Mesenchymal stem cell (in vitro differentiated cells and primary cell): ENCODE measurements at regions not wholly inside any gene's neighbourhood (a gene's known extent, or its start where the extent isn't known, plus 50 kb on each side); places are given as distances from the start of the nearest gene placed in this dataset.

ENCODE experiments used
- DNase-seq: peaks from one replicate; pipeline ENCODE4 v3.0.0-alpha.2; 2013
- H2AFZ ChIP-seq: one replicate; pipeline ENCODE4 v1.6.1; 2013; ENCODE audit warnings: low read depth, mild to moderate bottlenecking, control low read depth, inconsistent platforms, low read length, moderate library complexity
- H2AK5ac ChIP-seq: 2 replicates; pipeline ENCODE4 v1.6.1; 2013; ENCODE audit warnings: low read length, moderate library complexity, mild to moderate bottlenecking, inconsistent platforms; ENCODE audit not compliant: severe bottlenecking
- H2BK120ac ChIP-seq: one replicate; pipeline ENCODE4 v1.6.1; 2013; ENCODE audit warnings: low read depth, mild to moderate bottlenecking, inconsistent platforms, low read length, moderate library complexity
- H2BK12ac ChIP-seq, 2 experiments: one replicate each; pipeline ENCODE4 v1.6.1; 2013; ENCODE audit warnings: inconsistent platforms in 2 of 2, low read length in 2 of 2, mild to moderate bottlenecking in 2 of 2, moderate library complexity in 2 of 2, control low read depth in 1 of 2
- H2BK15ac ChIP-seq: one replicate; pipeline ENCODE4 v1.6.1; 2013; ENCODE audit warnings: mild to moderate bottlenecking, low read depth, inconsistent platforms; ENCODE audit not compliant: poor library complexity, severe bottlenecking
- H2BK5ac ChIP-seq: 2 replicates; pipeline ENCODE4 v1.6.1; 2013; ENCODE audit warnings: low read depth, mild to moderate bottlenecking, low read length, control low read depth, inconsistent platforms; ENCODE audit not compliant: poor library complexity, severe bottlenecking
- H3K14ac ChIP-seq, 2 experiments: one replicate each; pipeline ENCODE4 v1.6.1; 2013; ENCODE audit warnings: inconsistent platforms in 2 of 2, low read length in 2 of 2, control low read depth in 1 of 2, mild to moderate bottlenecking in 1 of 2, moderate library complexity in 1 of 2
- H3K18ac ChIP-seq, 2 experiments: one replicate each; pipeline ENCODE4 v1.6.1; 2013; ENCODE audit warnings: inconsistent platforms in 2 of 2, low read length in 2 of 2, control low read depth in 1 of 2, low read depth in 1 of 2, mild to moderate bottlenecking in 1 of 2
- H3K23ac ChIP-seq, 2 experiments: one replicate each; pipeline ENCODE4 v1.6.1; 2013; ENCODE audit warnings: inconsistent platforms in 2 of 2, low read length in 2 of 2, mild to moderate bottlenecking in 2 of 2, moderate library complexity in 2 of 2, control low read depth in 1 of 2
- H3K27ac ChIP-seq: 2 replicates; pipeline ENCODE4 v1.5.1; 2013; ENCODE audit warnings: mild to moderate bottlenecking, moderate library complexity, low read length, control low read depth, inconsistent platforms; ENCODE audit not compliant: poor library complexity, severe bottlenecking
- H3K27me3 ChIP-seq, 2 experiments: 2 replicates each; pipeline versions ENCODE4 v1.6.1 to v1.7.0; 2013; ENCODE audit warnings: low read length in 2 of 2, mild to moderate bottlenecking in 2 of 2, moderate library complexity in 2 of 2, control low read depth in 1 of 2, inconsistent platforms in 1 of 2; ENCODE audit not compliant: control insufficient read depth in 1 of 2, insufficient read depth in 1 of 2
- H3K36me3 ChIP-seq, 2 experiments: 2 replicates each; pipeline versions ENCODE4 v1.6.1 to v1.7.0; 2013; ENCODE audit warnings: low read length in 2 of 2, control low read depth in 1 of 2, inconsistent platforms in 1 of 2, low read depth in 1 of 2, mild to moderate bottlenecking in 1 of 2; ENCODE audit not compliant: insufficient read depth in 2 of 2, control insufficient read depth in 1 of 2
- H3K4ac ChIP-seq, 2 experiments: one replicate each; pipeline ENCODE4 v1.6.1; 2013; ENCODE audit warnings: inconsistent platforms in 2 of 2, low read length in 2 of 2, mild to moderate bottlenecking in 2 of 2, moderate library complexity in 2 of 2, control low read depth in 1 of 2, low read depth in 1 of 2
- H3K4me1 ChIP-seq: 2 replicates; pipeline ENCODE4 v1.6.1; 2013; ENCODE audit warnings: low read depth, low read length, control low read depth; ENCODE audit not compliant: control insufficient read depth, insufficient read depth
- H3K4me2 ChIP-seq: 2 replicates; pipeline ENCODE4 v1.6.1; 2013; ENCODE audit warnings: low read length, mild to moderate bottlenecking, inconsistent platforms; ENCODE audit not compliant: poor library complexity, severe bottlenecking
- H3K4me3 ChIP-seq, 2 experiments: 2 replicates each; pipeline versions ENCODE4 v1.5.1 to v1.7.0; 2013; ENCODE audit warnings: low read length in 2 of 2, mild to moderate bottlenecking in 2 of 2, control low read depth in 1 of 2, low read depth in 1 of 2; ENCODE audit not compliant: insufficient read depth in 1 of 2
- H3K79me1 ChIP-seq: replicated peaks from 2 replicates; pipeline ENCODE4 v1.6.1; 2013; ENCODE audit warnings: mild to moderate bottlenecking, control low read depth, low read length, inconsistent platforms; ENCODE audit not compliant: poor library complexity, severe bottlenecking
- H3K9ac ChIP-seq: 2 replicates; pipeline ENCODE4 v1.7.0; 2013; ENCODE audit warnings: mild to moderate bottlenecking, low read length, moderate library complexity
- H3K9me3 ChIP-seq: 2 replicates; pipeline ENCODE4 v1.7.0; 2013; ENCODE audit warnings: mild to moderate bottlenecking, low read length; ENCODE audit not compliant: control insufficient read depth
- H4K8ac ChIP-seq: one replicate; pipeline ENCODE4 v1.6.1; 2013; ENCODE audit warnings: inconsistent platforms, mild to moderate bottlenecking, low read length, moderate library complexity
- H4K91ac ChIP-seq: one replicate; pipeline ENCODE4 v1.6.1; 2013; ENCODE audit warnings: mild to moderate bottlenecking, low read length, inconsistent platforms
- whole genome bisulfite sequencing: methylation state at CpG from one replicate; pipeline ENCODE4 v1.1.7; 2013; ENCODE audit warnings: mixed read lengths; 5-methylcytosine and 5-hydroxymethylcytosine counted together

DNA sequence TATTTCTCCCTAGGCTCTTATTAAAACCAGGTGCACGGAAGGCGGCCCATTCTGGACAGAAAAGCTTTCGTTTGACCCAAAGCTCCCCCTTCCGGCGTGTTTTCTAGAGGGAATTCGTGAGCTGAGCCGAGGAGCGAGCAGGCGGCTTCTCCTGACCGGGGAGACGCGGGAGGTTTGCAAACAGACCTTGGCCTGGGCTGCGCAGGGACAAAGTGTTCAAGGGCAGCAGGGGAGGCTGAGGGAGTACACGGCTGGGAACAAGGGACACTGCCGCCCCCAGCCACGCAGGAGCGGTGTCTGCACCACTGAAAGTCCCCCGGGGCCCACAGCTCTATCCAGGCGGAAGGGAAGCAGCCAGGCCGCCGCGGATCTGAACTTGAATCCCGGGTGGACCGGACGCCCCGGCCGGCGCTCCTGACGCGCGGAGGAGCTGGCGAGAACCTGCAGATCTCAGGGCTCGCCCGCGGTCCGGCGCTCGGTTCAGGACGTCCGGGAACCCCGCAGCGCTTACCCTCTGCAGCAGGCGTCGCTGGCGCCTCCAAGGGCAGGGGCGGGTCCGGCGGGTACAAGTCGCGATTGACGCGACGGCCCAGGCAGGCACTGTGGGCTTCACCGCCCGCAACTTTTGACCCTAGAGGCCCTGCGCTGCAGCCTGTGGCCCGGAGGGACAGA lies 101.9 kb downstream of the WT1 start:
- peak overlapping the region in 1 of 2 experiments; percentile 68 for H3K14ac ChIP-seq
- peak overlapping the region; percentile 89 for H4K8ac ChIP-seq
- H3K18ac ChIP-seq: peak overlapping the region; percentile 75 to 84
- no peak overlapping the region for H2BK5ac ChIP-seq
- no peaks in the 10 kb centered on the region for H3K79me1 ChIP-seq
- peak overlapping the region; percentile 79 for H2AFZ ChIP-seq
- no peaks in the 10 kb centered on the region for H3K36me3 ChIP-seq
- H2BK12ac ChIP-seq: peak overlapping the region; percentile 54 to 80
- H2AK5ac ChIP-seq: no peak overlapping the region
- H3K4me1 ChIP-seq: peaks cover 7% of the 10 kb centered on the region
- H3K9me3 ChIP-seq: no peaks in the 10 kb centered on the region
- H3K27me3 ChIP-seq: peaks cover 35 to 53% of the 10 kb centered on the region in 2 experiments
- no peak overlapping the region for H3K27ac ChIP-seq
- DNase-seq: peak; percentile 64
- peak overlapping the region; percentile 82 for H4K91ac ChIP-seq
- H3K4me3 ChIP-seq: peak overlapping the region; percentile 31 to 74
- H3K9ac ChIP-seq: peak overlapping the region; percentile 75
- no peak overlapping the region for H2BK15ac ChIP-seq
- peak overlapping the region in 1 of 2 experiments; percentile 67 for H3K23ac ChIP-seq
- peak overlapping the region; percentile 43 for H2BK120ac ChIP-seq
- peak overlapping the region; percentile 72 for H3K4me2 ChIP-seq
- 3% methylated on average over 56 of the region's 57 CpGs for WGBS
- no peak overlapping the region for H3K4ac ChIP-seq

DNA sequence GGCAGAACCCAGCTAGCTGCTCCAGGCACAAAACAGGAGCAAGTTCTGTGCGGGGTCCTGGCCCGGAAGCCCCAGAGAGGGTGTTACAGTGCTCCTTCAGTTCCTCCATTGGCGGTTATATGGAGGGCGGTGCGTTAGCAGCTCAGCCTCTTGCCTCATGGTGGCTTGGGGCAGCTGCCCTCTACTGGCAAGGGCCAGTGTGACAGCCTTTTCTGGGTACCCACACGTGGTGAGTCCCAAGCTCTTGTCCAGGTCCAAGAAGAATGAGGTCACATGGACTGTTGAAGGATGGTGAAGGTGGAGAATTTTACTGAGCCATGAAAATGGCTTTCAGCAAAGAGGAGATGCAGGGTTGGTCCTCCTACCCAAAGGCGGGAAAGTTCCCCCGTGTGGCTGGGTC lies 100.5 kb downstream of the WT1 start:
- Histone ChIP-seq H3K4ac (no peak overlapping the region), H3K27me3 (peaks cover 35 to 53% of the 10 kb centered on the region in 2 experiments), H3K79me1 (no peaks in the 10 kb centered on the region), H3K36me3 (no peaks in the 10 kb centered on the region), H2BK5ac (no peak overlapping the region), H2BK12ac (no peak overlapping the region), H2AFZ (no peak overlapping the region), H3K9ac (no peak overlapping the region), H3K4me3 (no peak overlapping the region), H3K18ac (no peak overlapping the region), H3K9me3 (no peaks in the 10 kb centered on the region), H3K27ac (no peak overlapping the region), H2BK120ac (no peak overlapping the region), H4K91ac (no peak overlapping the region), H2AK5ac (no peak overlapping the region), H3K23ac (no peak overlapping the region), H3K4me1 (peaks cover 7% of the 10 kb centered on the region), H3K4me2 (no peak overlapping the region), H3K14ac (no peak overlapping the region), H4K8ac (no peak overlapping the region), H2BK15ac (no peak overlapping the region)
- 66% methylated on average over 8 of the region's 8 CpGs for WGBS
- DNase-seq: no peak
